HUES64 (cell line): ENCODE measurements at regions not wholly inside any gene's neighbourhood (a gene's known extent, or its start where the extent isn't known, plus 50 kb on each side); places are given as distances from the start of the nearest gene placed in this dataset.
"Not testable (repeated sequence)": the region's sequence is repeated elsewhere in the genome, so short reads cannot be mapped to it uniquely, and the experiment has no call there.

ENCODE experiments used
- H3K27ac ChIP-seq: 2 replicates; pipeline ENCODE4 v1.7.0; 2013; ENCODE audit warnings: low read depth, low read length, inconsistent platforms
- H3K27me3 ChIP-seq: 2 replicates; pipeline ENCODE4 v1.6.1; 2013; ENCODE audit warnings: mild to moderate bottlenecking, low read length; ENCODE audit not compliant: insufficient read depth
- H3K36me3 ChIP-seq: 2 replicates; pipeline ENCODE4 v1.6.1; 2013; ENCODE audit warnings: mild to moderate bottlenecking, low read length; ENCODE audit not compliant: insufficient read depth
- H3K4me1 ChIP-seq: 2 replicates; pipeline ENCODE4 v1.6.1; 2013; ENCODE audit warnings: mild to moderate bottlenecking, low read length, moderate library complexity; ENCODE audit not compliant: insufficient read depth
- H3K4me3 ChIP-seq: 2 replicates; pipeline ENCODE4 v1.5.1; 2013; ENCODE audit warnings: mild to moderate bottlenecking, low read length, moderate library complexity
- H3K9ac ChIP-seq: 2 replicates; pipeline ENCODE4 v1.6.1; 2013; ENCODE audit warnings: mild to moderate bottlenecking, low read depth, low read length
- H3K9me3 ChIP-seq: 2 replicates; pipeline ENCODE4 v1.6.1; 2013; ENCODE audit warnings: low read depth, low read length; ENCODE audit not compliant: insufficient read depth
- WGBS: fragments of 150-250, 120-280 bp; methylation state at CpG from one replicate; pipeline ENCODE4 v1.1.7; 2013; ENCODE audit warnings: missing lambda C conversion rate; 5-methylcytosine and 5-hydroxymethylcytosine counted together

DNA sequence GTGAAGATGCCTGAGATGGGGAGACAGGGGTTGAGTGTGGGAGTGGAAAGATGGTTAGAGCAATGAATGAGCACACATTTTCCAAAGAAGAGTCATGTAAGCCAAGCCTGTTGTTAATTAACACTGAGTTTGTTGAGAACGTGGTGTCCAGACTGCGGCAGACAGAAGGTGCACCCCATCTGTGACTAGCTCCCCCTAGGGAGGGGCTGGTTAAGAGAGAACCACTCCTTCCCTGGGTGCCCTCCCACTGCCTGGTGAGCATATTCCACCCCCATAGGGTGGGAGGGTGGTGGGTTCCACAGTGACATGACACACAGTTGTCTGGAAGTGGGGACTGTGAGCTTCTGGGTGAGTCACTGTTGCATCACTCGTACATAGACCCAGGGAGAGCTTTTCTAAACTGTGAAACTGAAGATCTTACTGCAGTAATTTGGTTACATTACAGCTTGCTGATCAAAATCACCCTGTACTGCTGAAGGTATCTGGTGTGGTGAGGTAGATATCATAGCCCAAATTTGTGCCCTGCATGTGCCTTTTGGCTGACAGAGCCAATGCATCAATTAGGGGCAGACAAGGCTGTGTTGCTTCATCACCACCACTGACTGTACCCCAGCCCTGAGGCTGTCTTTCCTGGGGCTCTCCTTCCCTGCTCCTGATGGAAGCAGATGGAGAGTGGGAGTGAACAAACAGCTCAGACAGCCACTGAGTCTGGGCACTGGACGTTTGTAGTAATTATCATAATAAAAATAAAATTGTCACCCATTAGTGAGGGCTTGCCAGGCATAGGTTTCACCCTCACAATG lies 150.9 kb downstream of the EMP1 start:
- Histone ChIP-seq H3K4me1 (no peaks in the 10 kb centered on the region), H3K9me3 (no peaks in the 10 kb centered on the region), H3K36me3 (no peaks in the 10 kb centered on the region), H3K27ac (no peak overlapping the region), H3K9ac (no peak overlapping the region), H3K4me3 (no peak overlapping the region), H3K27me3 (no peaks in the 10 kb centered on the region)
- 82% methylated on average over 3 of the region's 4 CpGs for WGBS

DNA sequence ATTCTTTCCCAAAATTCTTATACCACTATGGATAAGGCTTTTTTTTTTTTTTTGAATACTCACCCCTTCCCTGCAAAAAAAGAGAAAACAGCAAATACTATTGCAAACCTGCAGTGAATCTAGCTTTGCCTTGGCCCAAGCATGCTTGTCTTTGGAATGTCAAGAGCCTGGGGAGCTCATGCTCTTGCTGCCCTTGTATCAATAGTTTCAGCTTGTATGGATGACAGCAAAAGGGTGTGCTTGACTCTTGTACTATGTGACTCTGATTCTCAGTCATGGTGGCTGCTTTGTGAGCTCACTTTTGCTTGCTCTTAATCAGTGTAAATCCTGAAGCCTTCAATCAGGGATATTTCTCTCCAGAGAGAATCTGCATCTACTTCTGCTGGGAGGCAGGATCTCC lies 149.2 kb downstream of the EMP1 start:
- Histone ChIP-seq H3K9ac (no peak overlapping the region), H3K36me3 (no peaks in the 10 kb centered on the region), H3K4me1 (no peaks in the 10 kb centered on the region), H3K27me3 (no peaks in the 10 kb centered on the region), H3K4me3 (no peak overlapping the region), H3K9me3 (no peaks in the 10 kb centered on the region), H3K27ac (no peak overlapping the region)

DNA sequence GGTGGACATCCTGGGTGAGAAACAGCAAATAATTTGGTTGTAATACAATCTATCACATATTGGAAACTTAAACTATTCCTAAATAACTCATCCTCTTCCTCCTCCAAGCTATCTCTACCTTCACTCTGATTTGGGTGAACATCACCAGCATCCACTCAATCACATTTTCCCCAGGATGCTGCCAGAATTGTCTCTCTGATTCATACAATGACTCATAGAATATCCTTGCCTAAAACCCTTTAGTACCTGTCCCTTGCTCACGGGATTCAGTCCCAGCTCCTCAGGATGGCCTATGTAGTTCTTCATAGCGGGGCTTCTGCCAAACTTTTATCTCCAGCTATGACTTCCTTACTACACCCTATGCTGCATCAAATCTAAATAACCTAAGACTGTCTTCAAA lies 146.8 kb downstream of the EMP1 start:
- whole genome bisulfite sequencing, result 92% methylated on average over 2 of the region's 2 CpGs
- no peak overlapping the region for H3K4me3 ChIP-seq
- H3K9ac ChIP-seq, result no peak overlapping the region
- no peaks in the 10 kb centered on the region for H3K36me3 ChIP-seq
- H3K9me3 ChIP-seq, result no peaks in the 10 kb centered on the region
- no peaks in the 10 kb centered on the region for H3K4me1 ChIP-seq
- H3K27me3 ChIP-seq, result no peaks in the 10 kb centered on the region
- no peak overlapping the region for H3K27ac ChIP-seq

DNA sequence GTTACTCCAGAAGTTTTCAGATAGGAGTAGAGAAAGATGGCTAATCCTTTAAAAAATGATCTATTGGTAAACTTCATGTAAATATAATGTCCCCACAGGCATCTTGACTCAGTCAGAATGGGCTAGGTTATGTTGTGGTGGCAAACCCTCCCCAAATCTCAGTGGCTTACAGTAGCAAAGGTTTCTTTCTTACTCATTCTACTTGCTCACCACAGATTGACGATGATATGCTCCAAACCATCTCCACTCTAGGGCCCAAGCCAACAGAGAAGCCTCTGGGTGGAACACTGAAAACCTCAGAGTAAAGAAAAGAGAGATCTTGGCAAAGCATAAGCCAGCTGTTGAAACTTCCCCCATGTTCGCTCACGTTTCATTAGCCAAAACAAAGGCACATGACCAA lies 146.4 kb downstream of the EMP1 start:
- Histone ChIP-seq H3K27me3 (no peaks in the 10 kb centered on the region), H3K36me3 (no peaks in the 10 kb centered on the region), H3K4me1 (no peaks in the 10 kb centered on the region), H3K9me3 (no peaks in the 10 kb centered on the region), H3K27ac (no peak overlapping the region), H3K4me3 (no peak overlapping the region), H3K9ac (no peak overlapping the region)
- WGBS, result 95% methylated on average over 3 of the region's 3 CpGs

DNA sequence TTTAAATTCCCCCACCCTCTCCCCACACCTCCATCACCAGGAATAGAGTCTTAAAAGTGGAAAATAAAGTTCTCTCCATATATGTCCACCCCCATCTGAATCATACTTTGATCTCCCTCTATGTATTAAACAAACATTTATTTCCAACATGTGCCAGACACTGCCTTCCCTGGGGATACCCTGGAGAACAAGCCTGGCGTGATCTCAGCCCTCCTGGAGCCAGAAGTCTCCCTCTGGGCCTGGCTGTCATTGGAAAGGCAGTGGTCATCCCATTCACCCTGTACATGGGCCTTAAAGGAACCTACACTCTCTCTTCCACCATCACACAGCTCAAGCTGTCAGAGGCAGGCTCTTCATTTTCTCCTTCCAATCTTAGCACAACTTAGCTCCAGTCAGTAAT lies 143.6 kb downstream of the EMP1 start:
- H3K9me3 ChIP-seq, result no peaks in the 10 kb centered on the region
- H3K27ac ChIP-seq, result no peak overlapping the region
- H3K27me3 ChIP-seq, result no peaks in the 10 kb centered on the region
- no peaks in the 10 kb centered on the region for H3K36me3 ChIP-seq
- 87% methylated on average over 1 of the region's 1 CpG for WGBS
- no peak overlapping the region for H3K9ac ChIP-seq
- no peaks in the 10 kb centered on the region for H3K4me1 ChIP-seq
- H3K4me3 ChIP-seq, result no peak overlapping the region

DNA sequence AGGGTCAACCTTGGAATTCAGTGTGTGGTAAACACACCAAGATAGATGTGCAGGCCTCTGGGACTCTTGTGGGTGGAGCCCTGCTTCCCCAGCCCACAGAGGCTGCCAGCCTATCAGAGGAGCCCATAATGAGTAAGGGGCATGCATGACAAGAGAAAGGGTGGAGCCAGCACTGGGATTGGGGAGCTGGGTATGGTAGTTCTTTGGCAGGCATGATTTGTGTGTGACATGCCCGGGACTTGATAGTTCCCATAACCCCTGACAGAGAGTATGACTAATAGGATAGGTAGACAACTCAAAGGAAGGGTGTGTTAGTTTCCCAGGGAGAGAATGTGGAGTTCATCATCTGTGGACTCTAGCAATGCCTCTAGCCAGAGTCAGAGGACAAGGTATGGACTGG lies 143.0 kb downstream of the EMP1 start:
- Histone ChIP-seq H3K4me3 (no peak overlapping the region), H3K27me3 (no peaks in the 10 kb centered on the region), H3K4me1 (no peaks in the 10 kb centered on the region), H3K9me3 (no peaks in the 10 kb centered on the region), H3K9ac (no peak overlapping the region), H3K36me3 (no peaks in the 10 kb centered on the region), H3K27ac (no peak overlapping the region)
- 97% methylated on average over 1 of the region's 1 CpG for WGBS

DNA sequence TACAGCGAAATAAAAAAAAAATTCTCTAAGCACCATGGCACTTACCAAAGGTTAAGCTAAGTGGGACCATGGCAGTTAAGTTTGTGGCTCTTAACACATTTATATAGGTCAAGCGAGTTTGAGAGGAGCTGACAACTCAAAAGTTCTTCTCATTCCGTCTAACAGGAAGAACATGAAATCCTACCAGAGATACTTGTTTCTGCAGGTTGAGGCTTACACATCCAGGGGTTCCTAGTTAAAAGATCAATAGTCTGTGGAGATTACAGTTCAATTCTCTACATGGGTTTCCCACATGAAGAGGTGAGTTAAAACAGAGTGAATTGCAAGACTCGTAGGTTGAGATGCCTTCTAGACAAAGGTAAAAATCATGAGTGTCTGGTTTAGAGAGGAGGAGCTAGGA lies 142.6 kb downstream of the EMP1 start:
- WGBS, result 92% methylated on average over 4 of the region's 4 CpGs
- H3K4me1 ChIP-seq, result no peaks in the 10 kb centered on the region
- no peaks in the 10 kb centered on the region for H3K9me3 ChIP-seq
- no peak overlapping the region for H3K4me3 ChIP-seq
- H3K9ac ChIP-seq, result no peak overlapping the region
- H3K27ac ChIP-seq, result no peak overlapping the region
- H3K36me3 ChIP-seq, result no peaks in the 10 kb centered on the region
- H3K27me3 ChIP-seq, result no peaks in the 10 kb centered on the region

DNA sequence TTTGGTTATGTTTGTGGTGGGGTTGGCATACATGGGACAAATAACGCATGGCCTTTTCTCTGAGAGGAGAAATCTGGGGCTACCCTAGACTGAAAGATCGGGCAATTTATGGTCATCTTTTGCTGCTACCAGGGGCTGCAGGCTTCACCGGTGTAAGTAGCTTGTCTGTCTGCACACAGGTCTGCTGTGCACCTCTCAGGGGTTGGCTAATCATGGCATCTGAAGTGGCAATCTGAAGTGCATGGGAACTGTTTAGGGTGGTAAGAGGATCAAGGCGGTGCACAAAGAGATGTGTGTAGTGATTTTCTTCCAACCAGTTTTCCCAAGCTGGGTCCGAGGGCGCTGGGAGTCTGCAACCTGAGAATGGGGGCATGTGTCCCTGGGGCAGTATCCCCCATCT lies 141.3 kb downstream of the EMP1 start:
- Histone ChIP-seq H3K27ac (no peak overlapping the region), H3K4me3 (no peak overlapping the region), H3K4me1 (no peaks in the 10 kb centered on the region), H3K36me3 (no peaks in the 10 kb centered on the region), H3K27me3 (no peaks in the 10 kb centered on the region), H3K9me3 (no peaks in the 10 kb centered on the region), H3K9ac (no peak overlapping the region)
- WGBS, result 80% methylated on average over 6 of the region's 6 CpGs

DNA sequence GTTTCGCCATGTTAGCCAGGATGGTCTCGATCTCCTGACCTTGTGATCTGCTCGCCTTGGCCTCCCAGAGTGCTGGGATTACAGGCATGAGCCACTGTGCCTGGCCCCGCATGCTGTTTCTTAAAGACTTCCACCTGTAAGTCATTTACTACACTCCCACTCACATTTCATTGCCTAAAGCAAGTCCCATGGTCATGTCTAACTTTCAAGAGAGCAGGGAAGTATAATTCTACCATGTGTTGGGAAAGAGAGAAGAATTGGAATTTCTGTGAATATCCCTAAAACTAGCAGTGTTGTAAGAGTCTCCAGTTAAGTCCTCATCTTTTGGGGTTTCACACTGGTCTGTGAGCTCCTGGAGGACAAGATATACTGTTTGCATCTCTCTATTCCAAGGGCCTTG lies 139.7 kb downstream of the EMP1 start:
- Histone ChIP-seq H3K27ac (no peak overlapping the region), H3K9me3 (0 out of 2 replicates have a peak, but pooled peaks cover 3% of the 10 kb centered on the region), H3K36me3 (no peaks in the 10 kb centered on the region), H3K9ac (no peak overlapping the region), H3K4me1 (no peaks in the 10 kb centered on the region), H3K27me3 (no peaks in the 10 kb centered on the region), H3K4me3 (no peak overlapping the region)
- 98% methylated on average over 4 of the region's 4 CpGs for WGBS

DNA sequence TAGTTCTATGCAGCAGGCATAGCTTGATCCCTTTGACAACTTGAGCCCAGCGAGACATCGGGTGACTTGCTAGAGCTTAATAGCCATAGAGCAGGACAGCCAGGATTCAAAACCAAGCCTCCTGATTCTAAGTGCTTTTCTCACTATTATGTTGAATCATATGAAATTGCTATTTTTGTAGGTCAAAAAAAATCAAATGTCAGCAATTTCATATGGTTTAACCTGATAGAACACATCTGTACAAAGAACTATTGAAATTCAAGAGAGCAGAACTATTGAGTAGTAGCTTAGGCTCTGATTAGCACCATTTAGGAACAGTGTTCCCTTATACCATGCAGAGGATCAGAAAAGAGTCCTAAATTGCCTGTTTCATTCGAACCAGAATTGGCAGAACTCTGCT lies 132.0 kb downstream of the EMP1 start:
- H3K36me3 ChIP-seq, result no peaks in the 10 kb centered on the region
- 0 out of 2 replicates have a peak, but pooled peaks cover 5% of the 10 kb centered on the region for H3K9me3 ChIP-seq
- H3K27me3 ChIP-seq, result no peaks in the 10 kb centered on the region
- 90% methylated on average over 3 of the region's 3 CpGs for WGBS
- no peak overlapping the region for H3K27ac ChIP-seq
- H3K4me1 ChIP-seq, result no peaks in the 10 kb centered on the region
- no peak overlapping the region for H3K4me3 ChIP-seq
- no peak overlapping the region for H3K9ac ChIP-seq

DNA sequence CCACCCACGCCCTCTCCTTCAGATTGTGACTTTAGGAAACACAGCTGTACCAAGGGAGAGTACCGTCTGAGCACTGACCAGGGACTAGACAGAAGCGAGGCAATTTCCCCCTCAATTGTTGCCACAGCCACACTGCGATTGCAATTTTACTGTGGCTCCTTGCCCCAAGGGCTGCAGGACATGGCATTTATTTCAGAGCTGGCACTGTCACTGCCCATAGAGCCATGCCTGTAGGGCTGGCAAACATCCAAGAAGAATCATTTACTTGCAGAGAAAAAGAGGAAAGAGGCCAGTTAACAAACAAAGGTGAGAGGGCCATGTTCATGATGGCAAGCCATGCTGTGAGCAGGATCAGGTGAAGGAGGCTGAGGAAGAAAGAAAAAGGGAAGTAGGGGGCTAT lies 129.6 kb downstream of the EMP1 start:
- 0 out of 2 replicates have a peak, but pooled peaks cover 3% of the 10 kb centered on the region for H3K9me3 ChIP-seq

DNA sequence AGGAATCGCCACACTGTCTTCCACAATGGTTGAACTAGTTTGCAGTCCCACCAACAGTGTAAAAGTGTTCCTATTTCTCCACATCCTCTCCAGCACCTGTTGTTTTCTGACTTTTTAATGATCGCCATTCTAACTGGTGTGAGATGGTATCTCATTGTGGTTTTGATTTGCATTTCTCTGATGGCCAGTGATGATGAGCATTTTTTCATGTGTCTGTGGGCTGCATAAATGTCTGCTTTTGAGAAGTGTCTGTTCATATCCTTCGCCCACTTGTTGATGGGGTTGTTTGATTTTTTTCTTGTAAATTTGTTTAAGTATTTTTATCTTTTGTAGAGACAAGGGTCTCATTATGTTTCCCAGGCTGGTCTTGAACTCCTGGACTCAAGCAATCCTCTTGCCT lies 128.5 kb downstream of the EMP1 start:
- H3K9me3 ChIP-seq, H3K27ac ChIP-seq, H3K4me3 ChIP-seq, H3K4me1 ChIP-seq, H3K27me3 ChIP-seq, H3K9ac ChIP-seq, H3K36me3 ChIP-seq: not testable (repeated sequence)
- 92% methylated on average over 1 of the region's 3 CpGs for WGBS

More for the DNA sequence above, 129.6 kb downstream of the EMP1 start:
- H3K9ac ChIP-seq, result no peak overlapping the region
- H3K27ac ChIP-seq, result no peak overlapping the region
- no peaks in the 10 kb centered on the region for H3K36me3 ChIP-seq
- 96% methylated on average over 4 of the region's 4 CpGs for WGBS
- no peaks in the 10 kb centered on the region for H3K27me3 ChIP-seq
- H3K4me1 ChIP-seq, result no peaks in the 10 kb centered on the region
- no peak overlapping the region for H3K4me3 ChIP-seq
